Breast epithelium (tissue), 4 donors: ENCODE measurements at regions not wholly inside any gene's neighbourhood (a gene's known extent, or its start where the extent isn't known, plus 50 kb on each side); places are given as distances from the start of the nearest gene placed in this dataset.
A peak's percentile ranks its signal among the peaks of the same experiment; 100 is the strongest.

ENCODE experiments used
- DNase-seq, 2 donors: peaks; one replicate each; pipeline ENCODE4 v3.0.0-alpha.2; 2019; ENCODE audit warnings: low spot score in 2 of 2
- H3K27ac ChIP-seq, 2 donors: fragments of 200-600 bp; sonication (generic) in 1 of 2; one replicate each; pipeline ENCODE4 v1.5.1; 2016 to 2019; ENCODE audit warnings: mild to moderate bottlenecking in 1 of 2
- H3K27me3 ChIP-seq, 2 donors: fragments of 200-600 bp; sonication (generic) in 1 of 2; one replicate each; pipeline versions ENCODE4 v1.5.1 to v1.6.0; 2017 to 2019; ENCODE audit warnings: control low read depth in 1 of 2, mild to moderate bottlenecking in 1 of 2
- H3K36me3 ChIP-seq: fragments of 200-600 bp; one replicate; pipeline ENCODE4 v1.5.1; 2019
- H3K4me1 ChIP-seq, 2 donors: fragments of 200-600 bp; sonication (generic); one replicate each; pipeline ENCODE4 v1.5.1; 2016 to 2019; ENCODE audit warnings: control low read depth in 1 of 2
- H3K4me3 ChIP-seq, 3 donors: fragments of 200-600 bp; sonication (generic); 1 replicate in 2 of 3; 2 replicates in 1 of 3; pipeline ENCODE4 v1.5.1; 2016 to 2019; ENCODE audit warnings: mild to moderate bottlenecking in 3 of 3, moderate library complexity in 2 of 3
- H3K9me3 ChIP-seq, 2 donors: fragments of 200-600 bp; sonication (generic) in 1 of 2; one replicate each; pipeline ENCODE4 v1.5.1; 2016 to 2019; ENCODE audit warnings: control low read depth in 1 of 2
- POLR2A ChIP-seq: fragments of 450-650 bp; IDR thresholded peaks from one replicate; pipeline ENCODE4 v1.6.1; 2016; ENCODE audit warnings: antibody characterized with exemption, mild to moderate bottlenecking, moderate library complexity
- POLR2AphosphoS5 ChIP-seq, 3 donors: sonication (generic); formaldehyde crosslinking; IDR thresholded peaks; one replicate each; pipeline ENCODE4 v1.6.1; 2017; ENCODE audit warnings: antibody characterized with exemption in 3 of 3
- intact Hi-C: fragments of 100-400 bp; cut with DNase I; formaldehyde crosslinking; loops from one replicate; pipeline ENCODE4 v1.15.1; 2023; ENCODE audit warnings: low total_unique reads
- TF ChIP-seq, protein P1 (sequence below), 3 donors: fragments of 450-650 bp; IDR thresholded peaks; one replicate each; pipeline ENCODE4 v1.5.1; 2016 to 2017; ENCODE audit warnings: antibody characterized with exemption in 3 of 3, mild to moderate bottlenecking in 3 of 3, moderate library complexity in 3 of 3

GRCh38 chr4:1514612-1515011, 108.4 kb upstream of the NKX1-1 start:
- Histone ChIP-seq H3K9me3 (no peaks in the 10 kb centered on the region), H3K4me3 (no peak overlapping the region), H3K27me3 (peaks cover 0 to 67% of the 10 kb centered on the region in 2 donors), H3K4me1 (no peaks in the 10 kb centered on the region), H3K36me3 (no peaks in the 10 kb centered on the region), H3K27ac (no peak overlapping the region)
- intact Hi-C loops: no loop called here
- TF ChIP-seq POLR2A (no peak), POLR2AphosphoS5 (IDR thresholded peaks at IDR 0.05) (no peak)
- TF ChIP-seq, protein P1, sequence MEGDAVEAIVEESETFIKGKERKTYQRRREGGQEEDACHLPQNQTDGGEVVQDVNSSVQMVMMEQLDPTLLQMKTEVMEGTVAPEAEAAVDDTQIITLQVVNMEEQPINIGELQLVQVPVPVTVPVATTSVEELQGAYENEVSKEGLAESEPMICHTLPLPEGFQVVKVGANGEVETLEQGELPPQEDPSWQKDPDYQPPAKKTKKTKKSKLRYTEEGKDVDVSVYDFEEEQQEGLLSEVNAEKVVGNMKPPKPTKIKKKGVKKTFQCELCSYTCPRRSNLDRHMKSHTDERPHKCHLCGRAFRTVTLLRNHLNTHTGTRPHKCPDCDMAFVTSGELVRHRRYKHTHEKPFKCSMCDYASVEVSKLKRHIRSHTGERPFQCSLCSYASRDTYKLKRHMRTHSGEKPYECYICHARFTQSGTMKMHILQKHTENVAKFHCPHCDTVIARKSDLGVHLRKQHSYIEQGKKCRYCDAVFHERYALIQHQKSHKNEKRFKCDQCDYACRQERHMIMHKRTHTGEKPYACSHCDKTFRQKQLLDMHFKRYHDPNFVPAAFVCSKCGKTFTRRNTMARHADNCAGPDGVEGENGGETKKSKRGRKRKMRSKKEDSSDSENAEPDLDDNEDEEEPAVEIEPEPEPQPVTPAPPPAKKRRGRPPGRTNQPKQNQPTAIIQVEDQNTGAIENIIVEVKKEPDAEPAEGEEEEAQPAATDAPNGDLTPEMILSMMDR (IDR thresholded peaks at IDR 0.05): no peak
- DNase-seq: no peak

- intact Hi-C loops: no loop called here
- Histone ChIP-seq H3K4me1 (no peaks in the 10 kb centered on the region), H3K27me3 (peaks cover 0 to 66% of the 10 kb centered on the region in 2 donors), H3K27ac (no peak overlapping the region), H3K4me3 (no peak overlapping the region), H3K36me3 (no peaks in the 10 kb centered on the region), H3K9me3 (no peaks in the 10 kb centered on the region)
- DNase-seq: no peak
- no peak for TF ChIP-seq POLR2AphosphoS5 (IDR thresholded peaks at IDR 0.05)
- TF ChIP-seq, protein P1 (IDR thresholded peaks at IDR 0.05): no peak
These were observed 107.8 kb upstream of the NKX1-1 start for GRCh38 chr4:1513936-1514483.

DNA sequence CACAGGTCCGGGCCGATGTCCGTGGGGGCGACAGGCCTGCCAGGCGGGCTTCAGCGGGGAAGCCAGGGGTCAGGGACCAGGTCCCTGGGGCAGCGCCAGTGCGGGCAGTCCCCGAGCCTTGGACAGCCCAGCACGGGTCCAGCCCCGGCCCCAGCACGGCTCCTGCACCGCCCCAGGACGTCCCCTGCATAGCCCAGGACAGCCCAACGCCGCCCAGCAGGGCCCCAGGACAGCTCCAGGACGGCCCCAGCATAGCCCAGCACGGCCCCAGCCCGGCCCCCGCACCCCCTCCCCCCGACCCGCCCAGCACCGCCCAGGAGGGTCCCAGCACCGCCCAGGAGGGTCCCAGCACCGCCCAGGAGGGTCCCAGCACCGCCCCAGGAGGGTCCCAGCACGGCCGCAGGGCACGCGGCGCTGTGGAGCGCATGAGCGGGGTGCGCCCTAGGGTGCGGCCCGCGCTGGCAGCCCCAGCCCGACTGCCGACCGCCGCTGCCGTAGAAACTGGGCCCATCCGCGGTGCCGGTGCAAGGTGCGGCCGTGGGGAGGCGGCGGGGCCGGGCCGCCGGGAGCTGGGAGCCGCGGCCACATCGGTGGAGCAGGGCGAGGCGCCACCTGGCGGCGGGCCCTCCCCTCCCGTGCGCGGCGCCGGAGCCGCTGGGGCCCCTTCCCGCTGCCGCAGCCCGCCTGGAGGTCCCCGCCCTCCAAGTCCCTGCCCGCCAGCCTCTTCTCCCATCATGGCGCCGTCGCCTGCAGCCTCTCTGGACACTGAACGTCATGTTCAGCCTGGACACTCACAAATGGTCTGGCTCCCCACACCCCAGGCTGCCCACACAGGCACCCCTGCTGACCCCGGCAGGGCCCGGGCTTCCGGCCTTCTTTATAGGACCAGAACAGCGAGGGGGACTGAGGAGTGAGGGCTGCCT, 106.8 kb upstream of the NKX1-1 start:
- intact Hi-C loops: no loop called here
- no peak overlapping the region for H3K27ac ChIP-seq

GRCh38 chr4:1512051-1512737, 106.0 kb upstream of the NKX1-1 start:
- Histone ChIP-seq H3K4me1 (no peaks in the 10 kb centered on the region), H3K9me3 (no peaks in the 10 kb centered on the region), H3K27ac (no peak overlapping the region), H3K4me3 (peak overlapping the region; percentile 25 to 47 (median 33)), H3K27me3 (peaks cover 0 to 62% of the 10 kb centered on the region in 2 donors), H3K36me3 (no peaks in the 10 kb centered on the region)
- TF ChIP-seq POLR2AphosphoS5 (IDR thresholded peaks at IDR 0.05) (no peak), POLR2A (no peak)
- TF ChIP-seq, protein P1 (IDR thresholded peaks at IDR 0.05): no peak
- no peak for DNase-seq
- intact Hi-C loops: no loop called here

More for the DNA sequence above, 106.8 kb upstream of the NKX1-1 start:
- H3K4me1 ChIP-seq: no peaks in the 10 kb centered on the region
- TF ChIP-seq, protein P1 (IDR thresholded peaks at IDR 0.05): peak in 1 of 3 donors; percentile 41
- TF ChIP-seq POLR2AphosphoS5 (IDR thresholded peaks at IDR 0.05): no peak
- no peak for TF ChIP-seq POLR2A
- peaks cover 0 to 66% of the 10 kb centered on the region in 2 donors for H3K27me3 ChIP-seq
- no peaks in the 10 kb centered on the region for H3K36me3 ChIP-seq
- H3K4me3 ChIP-seq: peak overlapping the region; percentile 25 to 47 (median 33)
- H3K9me3 ChIP-seq: no peaks in the 10 kb centered on the region
- no peak for DNase-seq
